SH-SY5Y (cell line): ENCODE measurements at regions not wholly inside any gene's neighbourhood (a gene's known extent, or its start where the extent isn't known, plus 50 kb on each side); places are given as distances from the start of the nearest gene placed in this dataset.

Experiments
- GATA2 ChIP-seq: IDR thresholded peaks from 2 replicates; pipeline ENCODE4 v1.6.1; 2011; ENCODE audit warnings: mild to moderate bottlenecking, low read depth, low read length
- GATA3 ChIP-seq: IDR thresholded peaks from 2 replicates; pipeline ENCODE4 v1.6.1; 2011; ENCODE audit warnings: low read depth, mild to moderate bottlenecking, low read length, moderate library complexity

DNA sequence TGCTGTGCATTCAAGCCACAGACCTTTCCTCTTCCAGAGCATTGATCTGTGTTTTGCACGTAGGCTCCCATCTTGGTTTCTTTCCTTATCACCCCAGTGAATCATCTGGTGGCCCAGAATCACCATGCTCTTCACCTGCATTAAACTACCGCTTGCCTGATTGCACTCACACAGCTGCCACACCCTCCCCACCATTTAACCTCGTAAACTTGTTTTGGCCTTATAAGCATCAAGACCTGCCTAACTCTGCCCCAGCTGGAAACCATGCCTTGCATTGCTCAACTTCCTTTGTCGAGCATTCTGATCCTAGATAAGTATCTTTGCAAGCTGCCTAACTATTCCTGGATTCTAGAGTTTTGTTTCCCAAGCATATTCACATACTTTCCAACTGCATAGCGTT, 369.6 kb upstream of the SEMA6A start:
- no peak for TF ChIP-seq GATA2
- no peak for TF ChIP-seq GATA3

DNA sequence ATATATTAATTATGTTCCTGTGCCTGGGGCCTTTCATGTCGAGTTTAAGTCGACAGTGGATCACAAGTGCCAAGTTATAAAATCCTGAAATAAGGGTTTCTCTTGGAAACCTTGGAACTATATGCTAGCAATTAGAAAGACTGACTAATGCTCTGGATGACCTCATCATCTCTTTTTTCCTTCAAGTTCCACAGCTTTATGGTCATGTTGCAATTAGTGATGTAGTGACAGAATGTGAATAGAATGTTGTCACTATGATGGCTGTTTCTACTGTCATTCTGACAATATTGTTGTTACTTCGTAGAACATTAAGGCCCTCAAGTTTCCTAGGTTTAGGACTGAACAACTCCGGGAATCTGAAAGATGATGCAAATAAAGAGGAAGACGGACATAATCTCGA, 368.0 kb upstream of the SEMA6A start:
- TF ChIP-seq GATA3 (no peak), GATA2 (no peak)

GRCh38 chr5:116939641-116940040, 365.0 kb upstream of the SEMA6A start:
- TF ChIP-seq GATA2 (no peak), GATA3 (no peak)

GRCh38 chr5:116938488-116938887, 363.9 kb upstream of the SEMA6A start:
- TF ChIP-seq GATA2, result no peak
- TF ChIP-seq GATA3, result no peak

GRCh38 chr5:116935561-116936162, 361.0 kb upstream of the SEMA6A start:
- no peak for TF ChIP-seq GATA2
- no peak for TF ChIP-seq GATA3

- TF ChIP-seq GATA3, result no peak
- TF ChIP-seq GATA2, result no peak
These were observed 356.0 kb upstream of the SEMA6A start for GRCh38 chr5:116930616-116931015.

DNA sequence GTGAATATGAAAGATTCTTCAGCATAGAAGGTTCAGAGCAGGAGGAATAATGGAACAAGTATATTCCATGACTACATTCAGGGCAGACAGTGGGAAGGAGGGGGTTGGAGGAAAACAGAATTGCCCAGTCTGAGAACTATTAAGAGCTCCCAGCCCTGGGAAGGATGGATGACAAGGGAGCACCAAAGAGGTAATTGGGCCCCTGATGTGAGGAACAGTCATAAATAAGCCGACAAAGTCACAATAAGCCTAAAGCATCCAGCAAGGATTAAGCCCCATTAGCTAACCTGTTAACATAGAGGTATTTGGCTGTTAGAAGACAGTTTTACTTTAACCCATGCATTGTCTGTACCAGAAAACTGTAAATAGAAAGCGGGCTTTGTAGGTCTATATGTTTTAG, 348.7 kb upstream of the SEMA6A start:
- no peak for TF ChIP-seq GATA3
- TF ChIP-seq GATA2, result no peak

DNA sequence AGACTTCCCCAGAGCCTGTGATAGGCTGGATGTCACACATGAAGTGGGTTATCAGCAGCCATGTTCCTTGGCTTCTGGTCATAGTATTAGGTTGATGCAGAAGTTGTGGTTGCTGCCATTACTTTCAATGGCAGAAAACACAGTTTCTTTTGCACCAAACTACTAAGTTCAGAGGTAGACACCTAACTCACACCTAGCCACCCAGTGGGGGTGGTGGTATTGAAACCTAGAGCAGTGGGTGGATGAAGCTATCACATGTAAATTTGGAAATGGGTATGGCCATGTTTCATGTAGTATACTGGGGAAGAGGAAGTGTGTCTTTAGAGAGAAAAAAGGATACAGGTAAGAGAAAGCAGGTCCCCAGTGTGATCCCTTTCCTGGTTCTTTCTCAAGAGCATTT, 347.9 kb upstream of the SEMA6A start:
- TF ChIP-seq GATA3, result no peak
- TF ChIP-seq GATA2, result no peak

DNA sequence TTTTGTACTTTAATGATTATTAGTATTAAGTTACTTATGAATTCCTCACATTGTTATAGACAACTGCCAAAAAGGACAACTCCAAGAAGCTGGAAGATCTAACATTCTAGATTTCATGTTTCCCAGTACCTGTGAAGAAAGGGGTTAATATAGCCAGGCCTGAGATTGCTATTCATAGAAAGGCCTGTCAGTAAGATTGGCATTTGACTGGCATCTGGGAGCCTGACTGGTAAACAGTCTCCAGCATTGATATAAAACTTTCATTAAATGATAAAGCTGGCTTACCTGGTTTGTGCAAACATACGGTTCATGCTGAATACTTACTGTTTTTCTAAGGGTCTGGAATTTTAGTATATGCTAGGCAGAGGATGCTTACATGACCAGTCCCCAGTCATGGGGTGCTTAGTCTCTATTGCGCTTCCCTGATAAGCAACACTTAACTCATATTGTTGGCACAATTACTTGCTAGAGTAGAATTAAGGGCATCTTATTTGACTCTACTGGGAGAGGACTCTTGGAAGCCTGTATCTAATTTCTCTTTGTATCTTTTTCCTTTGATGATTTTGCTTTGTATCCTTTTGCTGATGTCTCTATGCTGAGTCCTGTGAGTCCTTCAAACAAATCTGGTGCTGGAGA, 340.4 kb upstream of the SEMA6A start:
- TF ChIP-seq GATA2, result no peak

DNA sequence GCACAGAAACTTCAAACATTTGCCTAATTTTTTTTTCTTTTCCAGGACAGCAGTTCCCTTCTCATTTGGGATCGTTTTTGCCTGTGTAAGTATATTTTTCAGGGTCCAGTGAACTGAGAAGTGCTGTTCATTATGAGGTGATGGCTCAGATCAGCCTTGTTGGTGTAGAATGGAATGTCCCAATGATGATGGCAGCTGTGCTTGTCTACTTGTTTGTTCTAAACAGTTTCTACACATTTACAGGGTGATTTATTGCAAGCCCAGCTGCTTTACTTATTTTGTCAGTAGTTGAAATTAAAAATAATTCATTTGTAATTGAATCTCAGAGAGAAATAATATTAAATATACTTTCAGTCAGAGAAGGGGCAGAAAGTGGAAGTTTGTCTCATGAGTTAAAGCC, 337.6 kb upstream of the SEMA6A start:
- no peak for TF ChIP-seq GATA3
- TF ChIP-seq GATA2, result no peak

DNA sequence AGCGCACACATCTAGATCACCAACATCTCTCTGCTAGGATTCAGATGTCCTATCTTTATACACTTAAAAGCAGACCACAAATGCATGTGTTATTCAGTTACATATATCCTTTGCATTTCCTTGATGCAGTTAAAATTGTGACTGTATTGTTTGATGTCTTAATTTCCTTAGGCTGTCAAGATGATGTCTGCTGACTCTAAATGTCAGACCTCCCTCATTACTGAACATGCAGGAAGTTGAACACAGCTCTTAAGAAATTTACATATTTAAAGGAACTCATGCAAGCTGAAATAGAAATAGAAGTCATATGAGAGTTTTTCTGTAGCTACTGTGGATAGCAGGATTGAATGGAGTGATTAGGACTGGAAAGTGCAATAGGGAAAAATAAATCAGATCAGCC, 336.5 kb upstream of the SEMA6A start:
- TF ChIP-seq GATA2 (no peak), GATA3 (no peak)

DNA sequence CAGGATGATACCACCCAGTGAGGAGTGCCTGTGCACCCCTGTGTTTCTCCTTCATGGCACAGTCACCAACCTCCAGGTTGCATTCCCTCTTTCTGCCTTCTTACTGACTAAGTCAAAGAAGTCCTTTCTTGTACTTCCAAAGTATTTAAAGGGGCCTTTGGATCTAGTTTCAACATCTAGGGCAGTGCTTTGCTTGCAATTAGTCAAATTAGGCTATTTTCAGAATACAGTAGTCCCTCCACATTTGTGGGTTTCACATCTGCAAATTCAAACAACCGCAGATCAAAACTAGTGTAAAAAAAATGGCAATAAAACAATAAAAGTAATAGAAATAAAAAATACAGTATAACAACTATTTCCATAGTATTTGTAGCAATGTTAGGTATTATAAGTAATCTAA, 333.9 kb upstream of the SEMA6A start:
- TF ChIP-seq GATA2 (no peak), GATA3 (no peak)

DNA sequence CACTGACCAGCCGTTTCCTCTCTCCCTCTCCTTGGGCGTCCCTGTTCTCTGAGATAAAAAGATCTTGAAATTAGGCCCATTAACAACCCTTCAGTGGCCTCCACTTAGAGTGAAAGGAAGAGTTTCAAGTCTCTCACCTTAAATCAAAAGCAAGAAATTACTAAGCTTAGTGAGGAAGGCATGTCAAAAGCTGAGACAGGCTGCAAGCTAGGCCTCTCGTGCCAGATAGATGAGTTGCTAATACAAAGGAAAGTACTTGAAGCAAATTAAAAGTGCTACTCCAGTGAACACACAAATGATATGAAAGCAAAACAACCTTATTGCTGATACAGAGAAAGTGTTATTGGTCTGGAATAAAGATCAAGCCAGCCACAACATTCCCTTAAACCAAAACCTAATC, 331.3 kb upstream of the SEMA6A start:
- TF ChIP-seq GATA3 (no peak), GATA2 (no peak)

GRCh38 chr5:116900793-116901192, 326.2 kb upstream of the SEMA6A start:
- TF ChIP-seq GATA2 (no peak), GATA3 (no peak)

GRCh38 chr5:116898917-116899316, 324.3 kb upstream of the SEMA6A start:
- TF ChIP-seq GATA2, result no peak
- TF ChIP-seq GATA3, result no peak

- TF ChIP-seq GATA2 (no peak), GATA3 (no peak)
These were observed 322.7 kb upstream of the SEMA6A start for GRCh38 chr5:116897291-116897690.

GRCh38 chr5:116896001-116896400, 321.4 kb upstream of the SEMA6A start:
- TF ChIP-seq GATA3, result no peak
